ENCODE measurements at regions not wholly inside any gene's neighbourhood (a gene's known extent, or its start where the extent isn't known, plus 50 kb on each side); places are given as distances from the start of the nearest gene placed in this dataset.

DNA sequence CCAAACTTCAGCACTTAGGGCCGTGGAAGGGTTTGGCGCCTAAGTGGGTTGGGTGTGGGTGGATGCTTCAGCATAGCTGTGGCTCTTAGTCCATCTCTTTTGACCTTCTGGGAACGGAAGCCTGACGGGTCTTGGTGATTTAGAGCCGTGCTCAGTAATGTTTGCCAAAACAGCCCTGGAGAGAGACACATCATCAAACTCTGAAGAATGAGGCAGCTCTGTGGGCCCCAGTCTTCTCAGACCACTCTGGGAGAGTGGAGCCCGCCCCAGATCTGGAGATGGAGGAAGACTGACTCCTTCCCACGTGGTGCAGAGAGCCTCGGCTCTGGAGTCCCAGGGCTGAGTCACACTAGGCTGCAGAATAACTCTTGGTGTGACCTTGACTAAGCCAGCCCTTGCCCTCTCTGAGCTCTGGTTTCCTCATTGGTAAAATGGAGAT lies 168.9 kb downstream of the C11orf91 start:
- TF ChIP-seq, protein P1, sequence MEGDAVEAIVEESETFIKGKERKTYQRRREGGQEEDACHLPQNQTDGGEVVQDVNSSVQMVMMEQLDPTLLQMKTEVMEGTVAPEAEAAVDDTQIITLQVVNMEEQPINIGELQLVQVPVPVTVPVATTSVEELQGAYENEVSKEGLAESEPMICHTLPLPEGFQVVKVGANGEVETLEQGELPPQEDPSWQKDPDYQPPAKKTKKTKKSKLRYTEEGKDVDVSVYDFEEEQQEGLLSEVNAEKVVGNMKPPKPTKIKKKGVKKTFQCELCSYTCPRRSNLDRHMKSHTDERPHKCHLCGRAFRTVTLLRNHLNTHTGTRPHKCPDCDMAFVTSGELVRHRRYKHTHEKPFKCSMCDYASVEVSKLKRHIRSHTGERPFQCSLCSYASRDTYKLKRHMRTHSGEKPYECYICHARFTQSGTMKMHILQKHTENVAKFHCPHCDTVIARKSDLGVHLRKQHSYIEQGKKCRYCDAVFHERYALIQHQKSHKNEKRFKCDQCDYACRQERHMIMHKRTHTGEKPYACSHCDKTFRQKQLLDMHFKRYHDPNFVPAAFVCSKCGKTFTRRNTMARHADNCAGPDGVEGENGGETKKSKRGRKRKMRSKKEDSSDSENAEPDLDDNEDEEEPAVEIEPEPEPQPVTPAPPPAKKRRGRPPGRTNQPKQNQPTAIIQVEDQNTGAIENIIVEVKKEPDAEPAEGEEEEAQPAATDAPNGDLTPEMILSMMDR (IDR thresholded peaks at IDR 0.05), result no peak
- no peak for TF ChIP-seq POLR2A (IDR thresholded peaks at IDR 0.05)
